SKM-1 (cell line): ENCODE measurements at regions not wholly inside any gene's neighbourhood (a gene's known extent, or its start where the extent isn't known, plus 50 kb on each side); places are given as distances from the start of the nearest gene placed in this dataset.

ENCODE experiments used
- DNase-seq: peaks from one replicate; lab custom pipeline; 2025; ENCODE audit not compliant: unreplicated experiment; lab: John Stamatoyannopoulos, UW

DNA sequence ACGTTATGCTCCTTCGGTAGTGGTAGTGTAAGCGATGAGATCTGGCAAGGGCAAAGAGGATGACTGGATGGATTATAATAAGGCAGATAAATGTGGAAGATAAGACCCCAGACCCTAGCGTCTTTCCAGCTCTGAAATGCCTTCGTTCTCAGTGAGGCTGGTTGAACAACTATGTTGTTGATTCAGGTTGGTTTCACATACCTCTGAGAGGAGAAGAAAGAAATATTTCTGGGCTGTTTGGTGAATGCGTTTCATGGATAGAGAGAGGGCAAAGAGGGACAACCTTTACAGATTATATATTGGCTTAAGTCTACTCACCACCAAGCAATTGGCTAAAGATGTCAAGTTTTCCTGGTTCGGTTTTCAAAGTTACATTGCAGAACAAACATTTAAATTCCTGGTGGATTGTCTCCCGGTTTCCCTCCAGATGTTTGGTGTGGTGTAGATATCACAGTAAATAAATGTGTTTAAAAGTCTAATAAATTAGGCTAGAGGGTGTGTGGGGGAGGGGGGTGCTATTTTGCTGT lies 190.1 kb upstream of the GLI2 start:
- DNase-seq = no peak

DNA sequence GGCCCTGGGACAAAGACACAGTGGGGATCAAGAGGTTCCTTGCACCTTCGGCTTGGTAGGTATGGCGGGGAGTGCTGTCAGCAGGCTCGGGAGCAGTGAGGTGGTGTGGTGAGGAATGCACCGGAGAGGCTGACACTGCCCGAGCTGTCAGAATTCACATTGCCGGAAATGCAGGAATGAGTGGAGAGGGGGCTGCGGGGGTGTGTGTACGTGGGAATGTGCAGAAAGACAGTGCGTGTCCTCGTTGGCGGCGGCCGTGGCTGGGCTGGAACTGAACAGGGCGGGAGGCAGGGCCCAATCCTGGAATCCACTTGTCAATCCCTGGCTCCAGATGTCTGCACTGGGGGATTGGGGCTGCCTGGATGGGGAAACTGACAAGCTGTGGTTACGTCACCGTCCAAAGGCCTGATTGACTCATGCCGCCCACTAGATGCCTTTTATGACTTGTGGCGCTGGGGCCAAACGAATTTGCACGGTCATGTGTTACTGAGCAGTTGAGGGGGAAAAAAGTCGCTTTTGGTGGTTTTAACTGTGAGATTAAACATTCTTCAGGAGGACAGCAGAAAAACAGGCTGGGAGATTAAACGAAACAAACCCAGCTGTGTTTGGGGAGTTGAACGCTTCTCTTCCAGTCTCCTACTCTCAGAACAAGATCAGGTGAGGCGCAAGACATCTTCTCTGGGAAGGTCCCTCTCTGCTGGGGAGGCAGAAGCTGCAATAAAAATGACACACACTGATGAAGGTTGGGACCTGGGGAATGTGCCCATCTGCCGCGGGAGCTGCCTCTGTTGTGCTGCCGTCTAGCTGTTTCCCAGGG lies 189.4 kb upstream of the GLI2 start:
- no peak for DNase-seq

DNA sequence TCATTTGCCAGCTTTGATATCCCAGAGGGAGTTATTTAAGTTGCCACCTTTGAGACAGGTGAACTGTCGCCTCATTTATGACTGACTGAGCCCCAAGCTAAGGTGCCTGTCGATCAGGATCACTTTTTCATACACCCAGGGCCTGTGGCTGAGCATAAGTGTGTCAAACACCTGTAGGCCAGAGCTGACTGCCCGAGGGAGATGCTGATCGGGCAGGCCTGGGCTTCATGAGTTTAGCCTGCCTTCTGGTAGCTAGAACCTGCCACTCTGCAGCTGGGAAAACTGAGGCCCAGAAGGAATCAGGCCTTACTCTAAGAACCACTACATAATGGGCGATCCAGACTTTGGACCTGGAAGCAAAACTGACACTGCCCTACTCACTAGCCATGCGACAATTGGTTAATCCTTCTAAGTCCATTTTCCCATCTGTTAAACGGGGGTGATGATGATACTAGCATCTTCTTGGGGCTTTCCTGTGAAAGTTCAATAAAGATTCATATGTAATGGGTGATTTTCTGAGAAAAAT lies 188.7 kb upstream of the GLI2 start:
- DNase-seq = no peak

DNA sequence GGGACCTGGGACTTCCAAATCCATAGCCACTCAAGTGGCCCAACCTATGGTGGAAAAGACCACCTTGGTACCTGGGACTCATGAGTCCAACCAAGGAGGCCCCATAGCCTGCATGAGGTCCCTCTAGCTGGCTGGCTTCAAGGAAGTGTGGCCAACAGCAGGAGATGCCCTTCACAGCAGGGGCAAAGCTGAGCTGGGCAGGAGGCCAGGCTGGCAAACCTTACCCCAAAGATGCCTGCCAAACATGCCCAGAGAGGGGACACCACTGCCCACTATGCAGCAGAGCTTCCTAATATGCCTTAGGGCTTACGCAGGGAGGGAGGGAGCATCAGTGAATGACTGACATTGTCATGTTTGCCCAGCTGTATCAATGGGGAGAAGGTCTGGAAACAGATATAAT lies 188.0 kb upstream of the GLI2 start:
- no peak for DNase-seq

DNA sequence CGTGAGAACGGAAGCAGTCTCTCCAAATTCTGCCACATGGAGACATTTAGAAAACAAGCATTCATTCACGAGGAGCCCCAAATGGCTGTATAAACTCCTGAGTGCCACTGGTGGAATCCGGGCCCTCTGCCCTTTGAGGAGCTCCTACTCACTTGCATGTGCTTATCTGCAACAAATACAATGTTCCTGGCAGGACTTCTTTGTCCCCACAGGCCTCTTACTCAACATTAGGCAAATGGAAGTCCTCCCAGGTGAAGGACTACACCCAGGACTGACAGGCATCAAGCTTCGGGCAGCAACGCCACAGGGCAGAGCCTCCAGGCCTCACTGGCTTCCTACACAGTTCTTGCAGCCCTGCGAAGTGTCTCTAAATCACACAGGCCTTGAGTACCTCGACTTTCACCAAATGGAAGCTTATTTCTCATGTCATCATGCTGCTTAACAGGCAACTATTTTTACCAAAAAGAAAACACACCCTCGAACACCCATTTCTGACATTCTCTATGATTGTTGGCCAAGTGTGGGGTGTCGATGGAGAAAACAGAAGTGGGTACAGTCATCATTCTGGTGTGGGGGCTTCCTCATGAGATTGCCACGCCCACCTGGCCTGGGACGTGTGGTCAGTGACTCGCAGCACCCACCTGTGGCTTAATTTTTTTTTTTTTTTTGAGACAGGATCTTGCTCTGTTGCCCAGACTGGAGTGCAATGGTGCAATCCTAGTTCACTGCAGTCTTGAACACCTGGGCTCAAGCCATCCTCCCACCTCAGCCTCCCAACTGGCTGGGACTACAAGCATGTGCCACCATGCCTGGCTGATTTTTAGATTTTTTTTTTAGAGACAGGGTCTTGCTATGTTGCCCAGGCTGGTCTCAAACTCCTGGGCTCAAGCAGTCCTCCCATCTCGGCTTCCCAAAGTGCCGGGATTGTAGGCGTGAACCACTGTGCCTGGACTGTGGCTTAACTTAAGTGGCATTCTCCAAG lies 186.8 kb upstream of the GLI2 start:
- no peak for DNase-seq

DNA sequence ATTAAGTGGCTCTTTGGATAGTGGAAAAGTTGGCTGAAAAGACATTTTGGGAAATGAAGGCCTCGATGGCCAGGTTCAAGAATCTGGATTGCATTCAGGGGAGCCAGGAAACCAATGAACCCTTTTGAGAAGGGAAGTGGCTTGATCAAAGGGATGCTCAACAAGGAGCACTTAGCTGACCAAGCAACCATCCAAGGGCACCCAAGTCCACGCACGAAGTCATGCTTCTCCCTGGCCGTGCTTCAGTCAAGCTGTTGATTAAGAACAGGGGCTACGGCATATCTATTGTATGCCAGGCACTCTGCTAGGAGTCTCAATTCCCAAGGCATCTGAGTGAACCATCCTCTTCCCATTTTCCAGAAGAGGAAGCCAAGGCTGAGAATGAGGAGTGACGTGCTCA lies 185.8 kb upstream of the GLI2 start:
- no peak for DNase-seq

DNA sequence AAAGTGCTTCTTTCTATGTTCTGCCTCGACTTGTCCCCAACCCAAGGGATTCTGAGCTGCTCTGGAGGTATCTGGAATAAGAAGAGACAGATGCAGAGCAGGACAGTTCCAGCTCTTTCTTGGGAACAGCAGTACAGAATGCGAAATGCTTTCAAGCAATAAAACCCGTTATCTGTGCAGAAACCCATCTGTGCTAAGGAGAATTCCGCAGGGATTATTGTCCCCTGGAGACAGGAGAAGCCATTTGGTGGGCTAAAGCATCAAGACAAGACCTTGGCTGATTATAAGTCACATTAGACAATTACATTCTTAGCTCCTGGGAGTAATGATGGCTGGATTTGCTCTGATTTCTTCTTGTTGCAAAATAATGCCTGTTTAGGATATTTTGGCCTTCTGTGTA lies 185.4 kb upstream of the GLI2 start:
- no peak for DNase-seq

DNA sequence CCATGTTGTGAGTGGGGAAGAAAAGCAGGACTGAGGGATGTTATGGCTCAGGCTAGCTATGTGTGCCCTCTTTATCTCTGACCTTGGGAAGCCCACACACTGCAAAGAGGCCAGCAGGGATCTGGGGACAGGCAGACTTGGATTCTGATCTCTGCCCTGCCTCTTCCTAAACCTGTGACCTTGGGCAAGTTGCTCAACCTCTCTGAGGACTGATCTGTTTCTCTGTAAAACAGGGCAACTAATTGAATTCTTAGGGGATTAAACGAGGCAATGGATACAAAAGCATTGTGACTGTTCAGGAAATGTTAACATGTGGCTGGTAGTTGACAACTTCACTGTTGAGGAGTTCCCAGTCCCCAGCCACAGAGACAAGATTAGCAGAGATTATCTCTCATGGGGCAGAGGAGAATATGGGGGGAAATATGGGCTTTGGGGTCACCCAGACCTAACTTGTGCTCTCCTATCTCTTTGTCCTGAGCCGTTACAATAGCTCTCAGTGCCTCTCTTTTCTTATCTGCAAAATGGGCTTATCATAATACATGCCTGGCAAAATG lies 184.7 kb upstream of the GLI2 start:
- no peak for DNase-seq

DNA sequence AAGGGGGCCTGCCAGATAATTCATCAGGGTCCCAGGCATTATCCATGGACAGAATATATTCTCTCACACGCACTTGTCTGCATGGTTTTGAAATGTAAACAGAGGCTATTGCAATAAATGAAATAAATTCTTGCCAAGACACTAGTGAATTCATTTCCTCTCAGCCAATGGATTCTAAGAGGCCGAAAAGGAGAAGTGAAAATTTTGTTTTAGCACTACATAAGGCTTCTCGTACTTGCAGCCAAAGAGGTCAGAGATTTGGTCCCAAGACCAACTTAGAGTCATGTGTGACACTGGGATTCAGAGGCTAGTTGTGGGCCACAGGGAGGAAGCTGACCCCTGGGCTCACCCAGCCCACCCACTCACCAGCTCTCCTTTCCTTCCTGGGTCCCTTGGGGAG lies 184.1 kb upstream of the GLI2 start:
- DNase-seq = peak; percentile 59

DNA sequence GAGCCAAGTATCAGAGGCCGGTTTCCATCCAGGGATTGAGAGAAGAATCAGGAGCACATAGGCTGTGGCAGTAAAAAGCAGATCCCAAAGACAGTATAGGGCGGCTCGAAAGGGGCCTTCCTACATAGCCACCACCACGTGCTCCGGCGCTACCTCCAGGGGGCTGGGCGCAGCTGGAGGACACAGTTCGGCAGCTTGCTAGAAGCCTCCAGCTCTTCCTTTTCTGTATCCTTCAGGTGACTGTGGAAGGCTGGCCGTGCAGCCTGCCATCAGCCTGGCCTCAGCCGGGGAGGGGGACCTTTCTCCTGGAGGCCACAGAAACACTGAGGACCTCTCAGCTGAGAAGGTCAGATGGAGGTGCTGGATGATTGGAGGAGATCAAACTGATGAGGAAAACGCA lies 183.6 kb upstream of the GLI2 start:
- DNase-seq = no peak

DNA sequence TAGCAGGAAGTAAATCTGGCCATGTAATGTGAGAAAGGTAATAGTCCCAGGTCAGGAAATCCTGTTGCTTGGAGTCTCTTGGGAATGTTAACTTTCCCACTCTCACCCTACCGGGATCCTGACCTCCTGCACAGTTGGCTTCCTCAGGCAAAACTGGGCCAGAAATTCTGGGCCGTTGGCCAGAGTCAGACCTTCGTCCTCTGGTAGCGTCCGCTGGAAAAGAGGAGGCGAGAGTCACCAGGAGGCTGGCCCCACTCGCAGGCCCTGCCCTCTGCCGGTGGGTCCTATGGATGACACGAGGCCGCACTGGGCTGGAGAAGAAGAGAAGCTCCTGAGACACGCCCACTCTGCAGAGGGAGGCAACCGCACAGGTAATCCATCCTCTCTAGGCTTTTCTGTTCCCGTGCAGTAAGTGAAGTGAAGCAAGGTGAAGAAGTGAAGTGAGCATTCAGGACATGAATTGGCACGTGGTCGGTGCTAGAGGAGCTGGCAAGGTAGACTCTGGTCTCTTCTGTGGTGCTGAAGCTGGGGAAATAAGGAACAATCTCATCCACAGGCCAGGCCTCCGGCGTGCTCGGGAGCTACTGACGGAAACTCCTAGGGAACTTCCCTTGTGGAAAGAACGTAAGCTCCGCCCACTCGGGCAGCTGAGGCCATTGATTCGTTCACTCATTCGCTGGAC lies 182.7 kb upstream of the GLI2 start:
- DNase-seq = peak; percentile 5

DNA sequence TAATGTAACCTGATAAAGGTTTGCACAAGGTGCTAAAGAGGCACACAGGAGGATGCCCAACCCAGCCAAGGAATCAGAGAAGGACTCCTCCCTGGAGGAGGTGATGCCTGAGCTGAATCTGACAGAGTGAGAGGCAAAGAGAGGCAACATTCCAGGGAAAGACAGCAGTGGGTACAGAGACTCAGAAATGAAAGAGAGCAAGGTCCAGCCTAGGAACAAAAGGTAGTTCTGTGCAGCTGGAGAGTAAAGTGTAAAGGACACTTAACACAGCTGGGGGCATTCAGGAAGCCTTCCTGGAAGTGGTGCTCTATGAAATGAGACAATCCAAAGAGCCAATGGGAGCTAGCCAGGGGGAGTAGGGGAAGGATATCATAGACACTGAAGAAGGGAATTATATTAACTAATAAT lies 181.0 kb upstream of the GLI2 start:
- no peak for DNase-seq

DNA sequence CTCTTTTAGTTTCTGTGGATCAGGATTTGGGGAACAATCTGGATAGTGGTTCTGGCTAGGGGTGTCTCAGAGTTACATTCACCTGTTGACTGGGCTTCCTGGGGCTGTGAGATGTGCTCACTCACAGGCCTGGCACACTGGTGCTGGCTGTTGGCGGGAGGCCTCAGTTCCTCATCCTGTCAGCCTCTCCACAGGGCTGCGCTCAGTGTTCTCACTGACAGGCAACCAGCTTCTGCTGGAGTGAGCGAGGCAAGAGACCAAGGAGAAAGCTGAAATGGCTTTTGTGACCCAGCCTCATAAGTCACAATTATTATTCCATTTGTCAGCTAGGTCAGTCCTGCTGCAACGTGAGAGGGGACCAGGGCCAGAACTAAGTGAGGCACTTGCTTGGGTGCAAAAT lies 180.6 kb upstream of the GLI2 start:
- no peak for DNase-seq

DNA sequence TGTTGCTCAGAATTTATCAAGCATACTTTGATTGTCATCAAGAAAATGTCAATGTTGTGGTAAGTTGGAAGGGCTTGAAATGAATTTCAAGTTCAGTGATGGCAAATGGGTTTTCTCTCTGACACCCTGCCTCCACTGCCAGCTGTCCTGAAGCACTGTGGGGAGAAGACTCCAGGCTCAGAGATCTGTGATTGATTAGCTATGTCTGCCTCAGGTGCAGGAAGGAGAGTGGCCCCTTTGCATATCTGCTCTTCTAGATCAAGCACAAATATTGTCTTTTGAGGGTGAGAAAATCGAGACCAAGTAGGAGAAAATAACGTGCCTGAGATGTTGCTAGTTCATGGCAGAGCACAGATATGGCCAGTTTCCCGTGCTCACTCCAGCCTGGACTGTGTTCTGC lies 178.8 kb upstream of the GLI2 start:
- DNase-seq = no peak

DNA sequence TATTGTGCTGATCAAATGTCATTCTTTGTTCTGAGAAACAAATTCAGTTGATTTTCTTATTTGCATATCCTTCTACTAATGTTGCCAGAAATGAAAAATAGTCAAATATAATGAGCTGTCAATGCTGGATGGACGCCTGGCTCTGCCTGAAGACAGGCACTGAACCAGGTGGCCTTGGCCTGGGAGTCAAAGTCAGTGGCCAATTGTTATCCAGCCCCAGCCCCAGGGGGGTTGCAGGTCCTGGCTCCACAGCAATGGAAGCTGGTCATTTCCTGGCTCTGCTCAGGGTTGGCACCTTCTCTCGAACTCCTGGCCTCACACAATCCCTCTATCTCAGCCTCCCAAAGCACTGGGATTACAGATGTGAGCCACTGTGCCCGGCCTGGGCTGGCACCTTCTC lies 176.8 kb upstream of the GLI2 start:
- DNase-seq = no peak

DNA sequence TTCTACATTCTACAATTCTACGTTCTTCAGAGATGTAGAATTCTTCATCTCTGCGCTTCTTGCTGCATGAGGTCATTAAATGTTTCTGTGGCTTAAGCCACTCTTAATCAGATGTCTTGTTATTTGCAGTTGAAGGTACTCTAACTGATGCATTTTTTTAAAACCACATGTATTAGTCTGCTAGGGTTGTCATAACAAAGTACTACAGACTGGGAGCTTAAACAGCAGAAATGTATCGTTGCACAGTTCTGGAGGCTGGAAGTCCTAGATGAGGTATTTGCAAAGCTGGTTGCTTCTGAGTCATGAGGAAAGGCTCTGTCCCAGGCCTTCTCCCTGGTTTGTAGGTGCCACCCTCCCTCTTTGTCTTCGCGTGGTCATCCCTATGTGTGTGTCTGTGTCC lies 176.3 kb upstream of the GLI2 start:
- DNase-seq = no peak

DNA sequence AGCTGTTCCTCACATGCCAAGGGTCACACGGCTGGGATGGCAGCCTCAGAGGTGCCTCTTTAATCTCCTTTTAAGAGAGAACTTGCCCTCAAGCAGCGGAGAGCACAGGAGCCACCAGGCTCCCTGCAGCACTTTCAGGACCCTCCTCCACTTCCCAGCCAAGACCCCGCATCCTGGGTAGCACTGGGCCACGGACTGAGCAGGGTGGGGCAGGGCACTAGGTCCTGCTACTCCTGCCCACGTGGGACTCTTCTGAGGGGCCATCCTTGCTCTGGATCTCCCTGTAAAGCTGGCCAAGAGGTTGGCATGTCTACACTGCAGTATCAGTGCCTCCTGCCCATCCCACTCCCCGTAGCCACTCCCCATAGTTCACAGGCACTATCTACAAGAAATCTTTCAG lies 175.3 kb upstream of the GLI2 start:
- no peak for DNase-seq

DNA sequence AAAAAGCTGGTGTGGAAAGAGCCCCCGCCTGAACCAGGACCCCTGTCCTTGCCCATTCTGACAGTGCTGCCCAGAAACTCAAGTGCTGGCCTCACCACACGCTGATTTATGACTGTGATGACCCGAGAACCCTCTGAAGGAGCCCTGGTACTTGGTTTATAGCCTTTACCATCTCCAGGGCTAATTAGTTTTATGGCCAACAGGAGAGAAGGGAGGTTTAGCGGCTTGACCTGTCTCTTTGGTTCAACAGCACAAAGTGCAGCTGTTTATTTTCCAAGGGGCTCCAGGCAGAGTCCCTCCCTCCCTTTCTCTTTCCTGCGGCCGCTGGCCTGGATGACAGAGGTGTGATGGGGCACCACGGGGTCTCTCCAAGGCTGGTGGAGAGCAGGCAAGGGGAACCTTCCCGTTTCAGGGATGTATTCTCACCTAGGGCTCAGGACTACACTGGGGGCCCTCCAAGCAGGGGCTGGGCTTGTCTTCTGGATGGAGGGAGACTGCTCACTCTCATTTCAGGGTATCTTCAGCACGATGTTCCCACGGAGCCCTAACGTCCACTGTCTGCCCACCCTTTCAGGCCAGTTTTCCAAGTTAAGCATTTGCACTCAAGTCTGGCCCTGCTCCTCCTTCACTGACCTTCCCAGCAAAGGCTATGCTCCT lies 174.2 kb upstream of the GLI2 start:
- no peak for DNase-seq

DNA sequence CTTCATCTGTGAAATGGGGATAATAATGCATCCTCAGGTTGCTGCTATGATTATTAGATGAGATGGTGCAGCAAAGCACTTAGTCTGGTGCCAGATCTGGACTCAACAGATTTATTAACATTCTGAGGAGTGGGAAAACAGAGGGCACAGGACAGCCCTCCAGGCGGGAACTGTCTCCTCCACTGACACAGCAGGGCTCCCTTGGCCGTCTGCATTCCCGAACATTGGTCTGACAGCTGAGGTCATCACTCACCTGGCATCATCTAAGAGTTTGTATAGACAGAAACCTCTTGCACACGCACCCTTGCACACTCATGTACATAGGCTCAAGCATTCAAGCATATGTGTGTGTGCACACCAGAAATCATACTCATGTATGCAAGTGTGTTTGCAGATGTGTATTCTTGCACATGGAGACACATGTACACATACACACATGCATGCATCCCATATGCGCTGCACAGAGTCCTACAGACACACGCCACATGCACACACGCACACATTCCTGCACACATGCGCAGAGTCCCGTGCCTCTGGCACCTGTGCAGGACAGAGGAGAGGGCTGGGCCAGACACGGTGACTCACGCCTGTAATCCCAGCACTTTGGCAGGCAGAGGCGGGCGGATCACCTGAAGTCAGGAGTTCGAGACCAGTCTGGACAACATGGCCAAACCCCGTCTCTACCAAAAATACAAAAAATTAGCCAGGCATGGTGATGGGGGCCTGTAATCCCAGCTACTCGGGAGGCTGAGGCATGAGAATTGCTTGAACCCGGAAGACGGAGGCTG lies 173.3 kb upstream of the GLI2 start:
- DNase-seq = no peak

DNA sequence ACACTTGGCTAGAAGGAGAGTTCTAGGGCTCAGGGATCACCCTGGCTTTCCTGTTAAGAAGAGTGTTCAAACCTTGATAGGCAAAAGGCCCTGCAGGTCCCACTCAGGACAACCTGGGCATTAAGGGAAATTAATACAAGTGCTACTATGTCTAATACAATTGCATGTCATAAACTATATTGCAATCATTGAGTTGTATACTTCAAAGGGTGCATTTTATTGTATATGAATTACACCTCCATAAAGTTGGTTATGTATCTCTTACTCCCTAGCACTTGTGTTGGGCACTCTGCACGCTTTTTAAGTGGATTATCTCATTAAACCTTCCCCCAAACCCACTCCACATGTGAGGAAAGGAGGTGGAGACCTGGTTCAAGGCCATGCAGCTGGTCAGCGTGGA lies 172.1 kb upstream of the GLI2 start:
- DNase-seq = no peak
